Pancreas (tissue), 10 donors: ENCODE measurements at regions not wholly inside any gene's neighbourhood (a gene's known extent, or its start where the extent isn't known, plus 50 kb on each side); places are given as distances from the start of the nearest gene placed in this dataset.

Experiments used
- ATAC-seq, 4 donors: fragments of 200-7000 bp; cut with Tn5 transposase; one replicate each; pipeline versions ENCODE4 v1.8.0 to v1.9.1; 2020; ENCODE audit warnings: mild to moderate bottlenecking in 4 of 4, moderate library complexity in 4 of 4
- DNase-seq, 6 donors: peaks; one replicate each; pipeline ENCODE4 v3.0.0-alpha.2; 2020
- FAIRE-seq: peaks from 2 replicates; lab custom pipeline; 2012; peaks lifted over from hg19 to GRCh38; lab: Jason Lieb, UNC
- H3K27ac ChIP-seq, 4 donors: fragments of 200-600 bp; sonication (generic); 1 replicate in 3 of 4; 2 replicates in 1 of 4; pipeline versions ENCODE4 v1.5.0 to v1.8.0; 2020
- H3K27me3 ChIP-seq, 4 donors: fragments of 200-600 bp; one replicate each; pipeline ENCODE4 v1.8.0; 2021
- H3K36me3 ChIP-seq, 3 donors: fragments of 200-600 bp; sonication (generic) in 1 of 3; one replicate each; pipeline versions ENCODE4 v1.5.0 to v1.8.0; 2020 to 2021
- H3K4me1 ChIP-seq, 3 donors: fragments of 200-600 bp; one replicate each; pipeline ENCODE4 v1.8.0; 2021
- H3K4me3 ChIP-seq, 4 donors: fragments of 200-600 bp; sonication (generic) in 2 of 4; one replicate each; pipeline versions ENCODE4 v1.5.0 to v1.8.0; 2020 to 2021
- H3K9me3 ChIP-seq, 4 donors: fragments of 200-600 bp; one replicate each; pipeline ENCODE4 v1.8.0; 2021
- WGBS, 2 donors: extraction: QIAGEN DNeasy Blood & Tissue Kit; methylation state at CpG; one replicate each; pipeline ENCODE4 v1.1.7; 2013; 5-methylcytosine and 5-hydroxymethylcytosine counted together
- intact Hi-C, 3 donors: fragments of 100-400 bp; cut with DNase I; formaldehyde crosslinking; loops; one replicate each; pipeline versions ENCODE4 v1.11.1 to v1.14.2; 2022
- TF ChIP-seq, protein P1 (sequence below), 4 donors: fragments of 200-600 bp; sonication (generic) in 3 of 4; IDR thresholded peaks; one replicate each; pipeline versions ENCODE4 v1.5.0 to v1.8.0; 2021; ENCODE audit warnings: antibody characterized with exemption in 4 of 4
- donor health status: healthy with polysubstance abuse.
- donor health status: DM: no; HTN: no; CAD: no; lungs with moderate emphysema.
- donor health status: DM: no; HTN: no; CAD: no.
- donor health status: control.
- donor health status: control.
- donor health status: Bipolar disorder and iron deficiency.
- donor health status: DM: yes; HTN: yes; CAD: no.
- donor health status: DM: no; HTN: no; CAD: no.
- donor health status: DM: no; HTN: no; CAD: no.
- donor health status: DM: yes; HTN: yes; CAD: no.

DNA sequence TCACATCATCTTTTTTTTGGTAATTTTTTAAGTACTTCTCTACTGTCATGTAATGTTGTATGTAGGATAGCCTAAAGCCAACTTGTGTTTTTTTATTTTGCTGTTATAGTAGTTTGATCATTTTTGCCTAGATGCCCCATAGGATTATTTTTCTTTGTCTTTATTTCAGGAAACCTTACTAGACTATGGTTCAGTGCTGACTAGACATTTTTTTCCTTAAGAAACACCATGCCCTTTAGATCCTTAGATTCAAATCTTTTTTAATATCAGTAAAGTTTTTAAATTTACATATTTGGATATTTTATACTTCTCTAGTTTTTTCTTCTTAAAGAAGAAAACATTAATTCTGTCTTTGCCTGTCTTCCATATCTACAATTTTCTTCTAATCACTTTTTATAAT is 221.3 kb downstream of the IDS start:
- DNase-seq (no peak), ATAC-seq (no peak), FAIRE-seq (peak; percentile 53)
- peaks cover 0 to 3% (median 0%) of the 10 kb centered on the region in 4 donors for H3K27me3 ChIP-seq
- TF ChIP-seq, protein P1, sequence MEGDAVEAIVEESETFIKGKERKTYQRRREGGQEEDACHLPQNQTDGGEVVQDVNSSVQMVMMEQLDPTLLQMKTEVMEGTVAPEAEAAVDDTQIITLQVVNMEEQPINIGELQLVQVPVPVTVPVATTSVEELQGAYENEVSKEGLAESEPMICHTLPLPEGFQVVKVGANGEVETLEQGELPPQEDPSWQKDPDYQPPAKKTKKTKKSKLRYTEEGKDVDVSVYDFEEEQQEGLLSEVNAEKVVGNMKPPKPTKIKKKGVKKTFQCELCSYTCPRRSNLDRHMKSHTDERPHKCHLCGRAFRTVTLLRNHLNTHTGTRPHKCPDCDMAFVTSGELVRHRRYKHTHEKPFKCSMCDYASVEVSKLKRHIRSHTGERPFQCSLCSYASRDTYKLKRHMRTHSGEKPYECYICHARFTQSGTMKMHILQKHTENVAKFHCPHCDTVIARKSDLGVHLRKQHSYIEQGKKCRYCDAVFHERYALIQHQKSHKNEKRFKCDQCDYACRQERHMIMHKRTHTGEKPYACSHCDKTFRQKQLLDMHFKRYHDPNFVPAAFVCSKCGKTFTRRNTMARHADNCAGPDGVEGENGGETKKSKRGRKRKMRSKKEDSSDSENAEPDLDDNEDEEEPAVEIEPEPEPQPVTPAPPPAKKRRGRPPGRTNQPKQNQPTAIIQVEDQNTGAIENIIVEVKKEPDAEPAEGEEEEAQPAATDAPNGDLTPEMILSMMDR (IDR thresholded peaks at IDR 0.05): no peak
- no peaks in the 10 kb centered on the region for H3K4me1 ChIP-seq
- intact Hi-C loops: no loop called here
- no peak overlapping the region for H3K27ac ChIP-seq
- H3K4me3 ChIP-seq: no peak overlapping the region
- H3K9me3 ChIP-seq: no peaks in the 10 kb centered on the region
- no peaks in the 10 kb centered on the region for H3K36me3 ChIP-seq

DNA sequence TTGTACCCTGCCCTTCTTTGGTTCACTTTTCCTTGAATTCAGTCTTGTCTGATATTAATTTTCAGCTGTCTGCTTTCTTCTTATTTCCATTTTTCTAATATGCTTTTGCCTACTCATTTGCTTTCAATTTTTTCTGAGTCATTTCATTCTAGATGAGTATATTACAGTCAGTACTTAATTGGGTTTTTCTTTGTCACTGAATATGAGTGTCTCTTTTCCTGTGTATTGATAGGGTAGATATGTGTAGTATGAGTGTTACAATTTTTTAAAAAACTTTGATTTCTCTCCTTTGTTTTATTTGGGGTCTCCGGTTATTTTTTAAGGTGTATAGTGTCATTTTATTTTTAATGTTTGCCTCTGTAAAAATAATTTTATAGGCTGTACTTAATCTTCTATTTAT is 222.2 kb downstream of the IDS start:
- Histone ChIP-seq H3K27me3 (peaks cover 0 to 3% (median 0%) of the 10 kb centered on the region in 4 donors), H3K27ac (no peak overlapping the region), H3K36me3 (no peaks in the 10 kb centered on the region), H3K9me3 (no peaks in the 10 kb centered on the region), H3K4me1 (no peaks in the 10 kb centered on the region), H3K4me3 (no peak overlapping the region)
- FAIRE-seq: no peak
- DNase-seq: no peak
- WGBS, 2 donors: 67 to 78% methylated on average over 1 of the region's 1 CpG
- TF ChIP-seq, protein P1 (IDR thresholded peaks at IDR 0.05): no peak
- ATAC-seq: no peak
- intact Hi-C loops: no loop called here

DNA sequence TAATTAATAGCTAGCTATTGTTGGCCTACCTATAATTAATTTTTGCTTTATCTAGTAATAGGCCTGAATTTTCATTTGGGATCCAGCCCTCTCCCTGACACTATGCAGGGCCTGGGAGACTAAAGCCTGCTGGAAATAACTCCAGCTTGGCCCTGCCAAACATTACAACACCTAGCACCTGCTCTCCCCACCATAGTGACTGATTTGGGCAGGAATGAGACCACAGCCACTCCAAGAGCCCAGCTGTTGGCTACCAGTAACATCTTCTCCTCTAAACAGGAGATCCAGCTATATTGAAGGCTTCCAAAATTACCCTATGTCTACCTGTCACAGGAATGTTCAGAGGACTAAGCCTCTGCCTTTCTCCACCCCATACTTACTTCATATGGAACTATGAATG is 225.1 kb downstream of the IDS start:
- DNase-seq: no peak
- intact Hi-C loops: no loop called here
- no peak for ATAC-seq
- no peak overlapping the region for H3K27ac ChIP-seq
- peaks cover 0 to 3% (median 0%) of the 10 kb centered on the region in 4 donors for H3K27me3 ChIP-seq
- TF ChIP-seq, protein P1 (IDR thresholded peaks at IDR 0.05): no peak
- H3K4me1 ChIP-seq: no peaks in the 10 kb centered on the region
- no peaks in the 10 kb centered on the region for H3K36me3 ChIP-seq
- no peak overlapping the region for H3K4me3 ChIP-seq
- no peak for FAIRE-seq
- no peaks in the 10 kb centered on the region for H3K9me3 ChIP-seq

GRCh38 chrX:149275836-149276235 is 229.3 kb downstream of the IDS start:
- 12 to 14% methylated on average over 2 of the region's 2 CpGs for WGBS, 2 donors
- intact Hi-C loops: no loop called here
- Histone ChIP-seq H3K9me3 (no peaks in the 10 kb centered on the region), H3K27me3 (no peaks in the 10 kb centered on the region), H3K36me3 (no peaks in the 10 kb centered on the region), H3K27ac (no peak overlapping the region), H3K4me1 (no peaks in the 10 kb centered on the region), H3K4me3 (no peak overlapping the region)
- DNase-seq (no peak), FAIRE-seq (no peak), ATAC-seq (no peak)
- TF ChIP-seq, protein P1 (IDR thresholded peaks at IDR 0.05): no peak

DNA sequence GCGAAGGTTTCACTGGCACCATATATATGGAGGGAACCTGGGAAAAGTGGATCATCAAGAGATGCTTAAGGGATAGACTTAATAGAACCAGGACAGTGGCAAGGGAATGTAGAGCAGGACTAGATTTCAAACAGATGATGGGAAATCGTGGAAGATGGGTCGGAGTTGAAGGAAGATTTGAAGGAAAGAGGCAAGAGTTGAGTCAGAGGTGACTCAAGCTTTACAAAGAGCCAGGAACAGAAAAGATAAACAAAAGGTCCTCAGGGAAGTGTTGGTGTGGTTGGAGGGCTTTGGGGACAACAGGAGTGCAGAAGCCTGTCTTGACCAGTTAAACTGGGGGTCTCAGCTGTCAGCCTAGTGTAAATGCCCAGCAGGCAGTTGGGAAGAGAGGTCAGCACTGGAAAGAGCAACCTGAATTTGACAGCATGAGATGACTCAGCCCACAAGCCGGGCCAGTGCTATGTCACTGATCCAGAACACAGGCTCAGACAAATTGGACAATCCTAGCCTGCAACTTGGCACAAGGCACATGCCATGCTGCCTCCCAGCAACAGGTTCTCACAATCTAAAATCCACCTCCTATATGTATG is 230.5 kb downstream of the IDS start:
- Histone ChIP-seq H3K27ac (no peak overlapping the region), H3K4me1 (no peaks in the 10 kb centered on the region), H3K36me3 (no peaks in the 10 kb centered on the region), H3K9me3 (no peaks in the 10 kb centered on the region), H3K4me3 (no peak overlapping the region), H3K27me3 (no peaks in the 10 kb centered on the region)
- TF ChIP-seq, protein P1 (IDR thresholded peaks at IDR 0.05): no peak
- intact Hi-C loops: no loop called here
- FAIRE-seq (no peak), DNase-seq (no peak), ATAC-seq (no peak)
- WGBS, 2 donors: 52 to 64% methylated on average over 4 of the region's 4 CpGs
